Nephron progenitor cell (in vitro differentiated cells): ENCODE measurements at regions not wholly inside any gene's neighbourhood (a gene's known extent, or its start where the extent isn't known, plus 50 kb on each side); places are given as distances from the start of the nearest gene placed in this dataset.
"Not testable (repeated sequence)": the region's sequence is repeated elsewhere in the genome, so short reads cannot be mapped to it uniquely, and the experiment has no call there.

ENCODE experiments used
- DNase-seq: peaks from one replicate; pipeline ENCODE4 v3.0.0; 2021
- H3K27ac Mint-ChIP-seq: 2 replicates; pipeline ENCODE4 v1.8.0; 2021; ENCODE audit warnings: mild to moderate bottlenecking, moderate library complexity, mixed read lengths
- H3K27me3 Mint-ChIP-seq: 2 replicates; pipeline ENCODE4 v1.8.0; 2021; ENCODE audit warnings: mild to moderate bottlenecking, low read depth, mixed read lengths; ENCODE audit not compliant: poor library complexity
- H3K36me3 Mint-ChIP-seq: 2 replicates; pipeline ENCODE4 v1.8.0; 2021; ENCODE audit warnings: low read depth, mixed read lengths
- H3K4me1 Mint-ChIP-seq: 2 replicates; pipeline ENCODE4 v1.8.0; 2021; ENCODE audit warnings: mixed read lengths
- H3K4me3 Mint-ChIP-seq: 2 replicates; pipeline ENCODE4 v1.8.0; 2021; ENCODE audit warnings: mild to moderate bottlenecking, moderate library complexity, mixed read lengths
- H3K9me3 Mint-ChIP-seq: 2 replicates; pipeline ENCODE4 v1.8.0; 2021; ENCODE audit warnings: mild to moderate bottlenecking, moderate library complexity, mixed read lengths
- TF ChIP-seq, protein P1 (sequence below): fragments of 200-600 bp; sonication (generic); IDR thresholded peaks from 2 replicates; pipeline ENCODE4 v1.5.0; 2021; ENCODE audit warnings: antibody characterized with exemption

DNA sequence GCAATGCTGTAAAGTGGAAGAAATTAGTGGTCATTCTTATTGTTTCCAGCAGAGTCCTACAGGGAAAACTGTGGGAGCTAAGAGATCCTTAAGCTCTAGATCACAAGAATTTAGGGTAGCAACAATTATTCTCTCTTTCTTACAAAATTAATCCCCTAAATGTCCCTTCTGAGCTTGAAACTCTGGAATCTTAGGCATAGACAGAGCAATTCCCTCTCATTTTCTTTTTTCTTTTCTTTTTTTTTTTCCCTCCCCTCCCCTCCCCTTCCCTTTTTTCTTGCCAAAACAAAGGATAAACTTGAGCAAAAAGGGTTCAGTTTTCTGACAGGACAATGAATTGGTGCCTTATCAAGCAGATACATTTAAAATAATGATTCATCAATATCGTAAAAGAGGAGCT lies 441.0 kb downstream of the DSC3 start:
- TF ChIP-seq, protein P1, sequence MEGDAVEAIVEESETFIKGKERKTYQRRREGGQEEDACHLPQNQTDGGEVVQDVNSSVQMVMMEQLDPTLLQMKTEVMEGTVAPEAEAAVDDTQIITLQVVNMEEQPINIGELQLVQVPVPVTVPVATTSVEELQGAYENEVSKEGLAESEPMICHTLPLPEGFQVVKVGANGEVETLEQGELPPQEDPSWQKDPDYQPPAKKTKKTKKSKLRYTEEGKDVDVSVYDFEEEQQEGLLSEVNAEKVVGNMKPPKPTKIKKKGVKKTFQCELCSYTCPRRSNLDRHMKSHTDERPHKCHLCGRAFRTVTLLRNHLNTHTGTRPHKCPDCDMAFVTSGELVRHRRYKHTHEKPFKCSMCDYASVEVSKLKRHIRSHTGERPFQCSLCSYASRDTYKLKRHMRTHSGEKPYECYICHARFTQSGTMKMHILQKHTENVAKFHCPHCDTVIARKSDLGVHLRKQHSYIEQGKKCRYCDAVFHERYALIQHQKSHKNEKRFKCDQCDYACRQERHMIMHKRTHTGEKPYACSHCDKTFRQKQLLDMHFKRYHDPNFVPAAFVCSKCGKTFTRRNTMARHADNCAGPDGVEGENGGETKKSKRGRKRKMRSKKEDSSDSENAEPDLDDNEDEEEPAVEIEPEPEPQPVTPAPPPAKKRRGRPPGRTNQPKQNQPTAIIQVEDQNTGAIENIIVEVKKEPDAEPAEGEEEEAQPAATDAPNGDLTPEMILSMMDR: no peak
- DNase-seq: no peak
- peaks cover 11% of the 10 kb centered on the region for H3K9me3 Mint-ChIP-seq
- no peaks in the 10 kb centered on the region for H3K27me3 Mint-ChIP-seq
- H3K4me3 Mint-ChIP-seq: no peak overlapping the region
- no peaks in the 10 kb centered on the region for H3K4me1 Mint-ChIP-seq
- H3K27ac Mint-ChIP-seq: no peak overlapping the region
- peaks cover 5% of the 10 kb centered on the region for H3K36me3 Mint-ChIP-seq

DNA sequence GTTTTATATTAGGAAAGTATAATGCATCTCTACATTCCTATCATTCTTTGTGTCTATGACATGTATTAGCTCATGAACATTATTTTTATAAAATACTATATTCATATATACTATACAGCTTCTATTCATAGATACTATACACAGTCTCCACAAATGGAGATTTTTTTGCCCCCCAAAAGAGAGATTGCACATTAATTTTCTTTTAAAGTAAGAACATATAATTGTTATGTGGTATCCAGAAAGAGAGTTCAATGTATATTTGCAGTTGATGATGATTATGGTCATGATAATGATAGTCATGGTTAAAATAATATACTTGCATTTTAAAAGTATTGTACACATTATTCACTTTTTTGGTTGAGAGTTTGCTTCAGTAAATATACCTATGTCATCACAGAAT lies 445.3 kb downstream of the DSC3 start:
- no peak overlapping the region for H3K4me3 Mint-ChIP-seq
- H3K27me3 Mint-ChIP-seq: no peaks in the 10 kb centered on the region
- H3K9me3 Mint-ChIP-seq: peaks cover 5% of the 10 kb centered on the region
- H3K27ac Mint-ChIP-seq: no peak overlapping the region
- peaks cover 3% of the 10 kb centered on the region for H3K4me1 Mint-ChIP-seq
- no peak for DNase-seq
- H3K36me3 Mint-ChIP-seq: peaks cover 5% of the 10 kb centered on the region
- TF ChIP-seq, protein P1: no peak

DNA sequence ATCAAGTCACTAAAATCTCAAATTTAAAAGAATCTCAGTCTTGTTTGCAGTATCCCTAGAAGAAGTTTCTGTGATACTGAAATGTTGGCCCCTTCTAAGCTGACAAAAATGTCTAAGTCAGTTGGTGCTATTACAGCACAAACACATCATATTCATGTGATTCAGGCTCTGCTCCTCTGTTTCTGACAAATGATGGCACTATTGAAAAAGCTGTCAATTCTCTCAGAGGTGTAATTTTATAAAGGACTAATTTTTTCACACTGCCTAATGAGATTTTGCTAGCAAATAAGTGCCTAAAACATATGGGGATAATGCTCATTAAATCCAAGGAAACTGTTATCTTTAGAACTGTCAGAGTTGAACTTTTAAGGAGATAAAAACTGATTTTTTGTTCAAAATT lies 445.9 kb downstream of the DSC3 start:
- no peak for DNase-seq
- Mint-ChIP-seq H3K4me3 (no peak overlapping the region), H3K4me1 (peaks cover 3% of the 10 kb centered on the region), H3K27ac (no peak overlapping the region), H3K27me3 (no peaks in the 10 kb centered on the region), H3K9me3 (peaks cover 5% of the 10 kb centered on the region), H3K36me3 (peaks cover 5% of the 10 kb centered on the region)
- TF ChIP-seq, protein P1: no peak

DNA sequence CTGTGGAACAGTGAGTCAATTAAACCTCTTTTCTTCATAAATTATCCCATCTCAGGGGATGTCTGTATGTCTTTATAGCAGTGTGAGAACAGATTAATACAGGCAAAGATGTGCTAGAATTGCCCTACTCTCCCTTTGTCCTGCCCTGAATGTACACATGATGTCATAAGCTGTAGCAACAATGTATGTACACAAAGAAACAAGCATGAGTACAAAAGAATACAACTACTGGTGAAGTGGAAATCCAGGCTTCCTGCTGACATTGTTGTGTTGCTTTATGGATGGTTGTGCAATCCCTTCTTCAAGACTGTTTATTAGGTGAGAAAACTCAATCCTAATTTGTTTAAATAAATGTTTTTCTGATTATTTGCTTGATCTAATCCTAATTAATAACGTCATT lies 446.6 kb downstream of the DSC3 start:
- TF ChIP-seq, protein P1: no peak
- H3K4me1 Mint-ChIP-seq: peaks cover 3% of the 10 kb centered on the region
- H3K4me3 Mint-ChIP-seq: no peak overlapping the region
- peak overlapping the region; percentile 64 for H3K27ac Mint-ChIP-seq
- no peak for DNase-seq
- H3K36me3 Mint-ChIP-seq: peaks cover 5% of the 10 kb centered on the region
- H3K27me3 Mint-ChIP-seq: no peaks in the 10 kb centered on the region
- H3K9me3 Mint-ChIP-seq: peaks cover 5% of the 10 kb centered on the region

- not testable (repeated sequence) for DNase-seq, H3K4me1 Mint-ChIP-seq, H3K9me3 Mint-ChIP-seq, H3K36me3 Mint-ChIP-seq, H3K27ac Mint-ChIP-seq, H3K27me3 Mint-ChIP-seq, H3K4me3 Mint-ChIP-seq
Observed at GRCh38 chr18:30594911-30595310, 447.6 kb downstream of the DSC3 start.

DNA sequence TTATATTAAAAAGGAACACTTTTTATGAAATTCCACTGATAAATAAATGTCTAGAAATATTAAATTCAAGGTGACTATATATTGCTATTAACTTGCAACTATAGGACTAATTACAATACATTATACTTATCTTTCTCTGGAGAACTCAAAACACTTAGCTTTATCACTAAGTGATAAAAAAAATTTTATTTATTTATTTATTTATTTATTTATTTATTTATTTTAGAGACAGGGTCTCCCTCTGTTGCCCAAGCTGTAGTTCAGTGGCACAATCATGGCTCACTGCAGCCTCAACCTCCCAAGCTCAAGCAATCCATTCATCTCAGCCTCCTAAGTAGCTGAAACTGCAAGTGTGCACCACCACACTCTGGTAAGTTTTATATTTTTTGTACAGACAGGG lies 451.1 kb downstream of the DSC3 start:
- Mint-ChIP-seq H3K4me1 (peaks cover 3% of the 10 kb centered on the region), H3K27me3 (no peaks in the 10 kb centered on the region), H3K9me3 (peaks cover 5% of the 10 kb centered on the region), H3K36me3 (peaks cover 5% of the 10 kb centered on the region), H3K27ac (no peak overlapping the region), H3K4me3 (no peak overlapping the region)
- no peak for DNase-seq
- TF ChIP-seq, protein P1: no peak
